ENCODE measurements at regions not wholly inside any gene's neighbourhood (a gene's known extent, or its start where the extent isn't known, plus 50 kb on each side); places are given as distances from the start of the nearest gene placed in this dataset.
"Not testable (repeated sequence)": the region's sequence is repeated elsewhere in the genome, so short reads cannot be mapped to it uniquely, and the experiment has no call there.

DNA sequence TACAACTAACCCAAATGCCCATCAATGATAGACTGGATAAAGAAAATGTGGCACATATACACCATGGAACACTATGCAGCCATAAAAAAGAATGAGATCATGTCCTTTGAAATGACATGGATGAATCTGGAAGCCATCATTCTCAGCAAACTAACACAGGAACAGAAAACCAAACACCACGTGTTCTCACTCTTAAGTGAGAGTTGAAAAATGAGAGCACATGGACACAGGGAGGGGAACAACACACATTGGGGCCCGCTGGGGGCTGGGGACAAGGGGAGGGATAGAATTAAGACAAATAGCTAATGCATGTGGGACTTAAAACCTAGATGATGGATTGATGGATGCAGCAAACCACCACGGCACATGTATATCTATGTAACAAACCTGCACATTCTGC, 764.7 kb upstream of the STXBP6 start:
- not testable (repeated sequence) for H3K27me3 ChIP-seq (ENCODE audit: control insufficient read depth, insufficient read depth, low read length); H3K27ac Mint-ChIP-seq; DNase-seq; H3K36me3 ChIP-seq (ENCODE audit: control insufficient read depth, insufficient read depth, low read length); ATAC-seq (ENCODE audit: low read depth in 2 of 2); H3K4me1 Mint-ChIP-seq; H3K9me3 ChIP-seq (ENCODE audit: control insufficient read depth in 2 of 2, low read length in 2 of 2); H3K27ac ChIP-seq (ENCODE audit: insufficient read depth, low read length, poor library complexity, severe bottlenecking); H3K36me3 Mint-ChIP-seq; H3K4me1 ChIP-seq (ENCODE audit: control insufficient read depth, insufficient read depth, low read length, poor library complexity, severe bottlenecking); H3K27me3 Mint-ChIP-seq; H3K4me3 ChIP-seq (ENCODE audit: low read depth, low read length); H3K4me3 Mint-ChIP-seq
- peaks cover 0 to 19% (median 10%) of the 10 kb centered on the region in 7 donors for H3K9me3 Mint-ChIP-seq

DNA sequence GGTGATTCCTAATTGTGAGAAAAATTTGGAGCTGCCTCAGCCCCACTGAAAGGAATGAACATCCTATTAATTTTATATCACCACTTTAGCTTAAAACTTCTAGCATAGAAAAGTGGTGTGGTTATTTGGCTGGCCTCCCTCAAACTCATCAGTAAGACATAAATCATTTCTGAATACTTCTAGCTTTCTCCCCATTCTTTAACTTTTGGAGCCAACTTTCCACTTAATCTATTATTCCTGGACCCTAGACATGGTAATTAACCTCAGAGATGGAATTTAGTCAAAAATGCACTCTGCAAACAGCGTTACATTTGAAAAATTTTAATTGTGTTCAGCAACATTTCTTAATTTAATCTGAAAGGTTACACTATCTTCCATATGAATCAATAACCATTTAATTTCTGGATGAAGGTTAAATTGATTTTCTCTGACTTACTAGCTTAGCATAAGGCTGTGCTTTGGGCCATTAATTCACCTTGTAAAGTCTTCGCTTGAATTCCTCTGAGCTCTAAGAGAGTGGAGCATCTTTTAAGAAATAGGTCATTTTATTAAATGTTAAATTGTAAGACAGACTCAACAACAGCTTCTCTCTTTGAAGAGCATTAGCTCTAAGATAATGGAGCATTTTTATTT, 753.6 kb upstream of the STXBP6 start:
- peaks cover 0 to 26% (median 7%) of the 10 kb centered on the region in 7 donors for H3K9me3 Mint-ChIP-seq
- ATAC-seq (ENCODE audit: low read depth in 2 of 2), result no peak
- peaks cover 0 to 2% (median 0%) of the 10 kb centered on the region in 4 donors for H3K4me1 Mint-ChIP-seq
- H3K4me1 ChIP-seq (ENCODE audit: control insufficient read depth, insufficient read depth, low read length, poor library complexity, severe bottlenecking), result no peaks in the 10 kb centered on the region
- no peaks in the 10 kb centered on the region for H3K27me3 ChIP-seq (ENCODE audit: control insufficient read depth, insufficient read depth, low read length)
- DNase-seq, result no peak
- H3K9me3 ChIP-seq (ENCODE audit: control insufficient read depth in 2 of 2, low read length in 2 of 2), result peaks cover 0 to 16% of the 10 kb centered on the region in 2 experiments
- H3K27me3 Mint-ChIP-seq, result no peaks in the 10 kb centered on the region
- no peak overlapping the region for H3K4me3 Mint-ChIP-seq
- no peak overlapping the region for H3K4me3 ChIP-seq (ENCODE audit: low read depth, low read length)
- H3K27ac ChIP-seq (ENCODE audit: insufficient read depth, low read length, poor library complexity, severe bottlenecking), result no peak overlapping the region
- no peaks in the 10 kb centered on the region for H3K36me3 Mint-ChIP-seq
- H3K27ac Mint-ChIP-seq, result no peak overlapping the region
- no peaks in the 10 kb centered on the region for H3K36me3 ChIP-seq (ENCODE audit: control insufficient read depth, insufficient read depth, low read length)

GRCh38 chr14:25800841-25801240, 750.9 kb upstream of the STXBP6 start:
- H3K27ac Mint-ChIP-seq, result no peak overlapping the region
- peaks cover 1 to 27% (median 4%) of the 10 kb centered on the region in 7 donors for H3K9me3 Mint-ChIP-seq
- Histone ChIP-seq H3K27ac (ENCODE audit: insufficient read depth, low read length, poor library complexity, severe bottlenecking) (no peak overlapping the region), H3K4me3 (ENCODE audit: low read depth, low read length) (no peak overlapping the region), H3K9me3 (ENCODE audit: control insufficient read depth in 2 of 2, low read length in 2 of 2) (peaks cover 5 to 13% of the 10 kb centered on the region in 2 experiments), H3K36me3 (ENCODE audit: control insufficient read depth, insufficient read depth, low read length) (no peaks in the 10 kb centered on the region), H3K27me3 (ENCODE audit: control insufficient read depth, insufficient read depth, low read length) (no peaks in the 10 kb centered on the region), H3K4me1 (ENCODE audit: control insufficient read depth, insufficient read depth, low read length, poor library complexity, severe bottlenecking) (no peaks in the 10 kb centered on the region)
- no peak overlapping the region for H3K4me3 Mint-ChIP-seq
- no peak for DNase-seq
- peaks cover 0 to 2% (median 0%) of the 10 kb centered on the region in 4 donors for H3K4me1 Mint-ChIP-seq
- H3K36me3 Mint-ChIP-seq, result no peaks in the 10 kb centered on the region
- H3K27me3 Mint-ChIP-seq, result no peaks in the 10 kb centered on the region
- no peak for ATAC-seq (ENCODE audit: low read depth in 2 of 2)

- Histone ChIP-seq H3K27me3 (ENCODE audit: control insufficient read depth, insufficient read depth, low read length) (no peaks in the 10 kb centered on the region), H3K27ac (ENCODE audit: insufficient read depth, low read length, poor library complexity, severe bottlenecking) (no peak overlapping the region), H3K36me3 (ENCODE audit: control insufficient read depth, insufficient read depth, low read length) (no peaks in the 10 kb centered on the region), H3K9me3 (ENCODE audit: control insufficient read depth in 2 of 2, low read length in 2 of 2) (no peaks in the 10 kb centered on the region), H3K4me3 (ENCODE audit: low read depth, low read length) (no peak overlapping the region), H3K4me1 (ENCODE audit: control insufficient read depth, insufficient read depth, low read length, poor library complexity, severe bottlenecking) (no peaks in the 10 kb centered on the region)
- Mint-ChIP-seq H3K4me1 (no peaks in the 10 kb centered on the region), H3K27ac (no peak overlapping the region), H3K4me3 (no peak overlapping the region), H3K36me3 (no peaks in the 10 kb centered on the region), H3K27me3 (no peaks in the 10 kb centered on the region), H3K9me3 (peaks cover 0 to 23% (median 6%) of the 10 kb centered on the region in 7 donors)
- ATAC-seq (ENCODE audit: low read depth in 2 of 2) (no peak), DNase-seq (no peak)
Observed at GRCh38 chr14:25788252-25788651, 738.3 kb upstream of the STXBP6 start.

DNA sequence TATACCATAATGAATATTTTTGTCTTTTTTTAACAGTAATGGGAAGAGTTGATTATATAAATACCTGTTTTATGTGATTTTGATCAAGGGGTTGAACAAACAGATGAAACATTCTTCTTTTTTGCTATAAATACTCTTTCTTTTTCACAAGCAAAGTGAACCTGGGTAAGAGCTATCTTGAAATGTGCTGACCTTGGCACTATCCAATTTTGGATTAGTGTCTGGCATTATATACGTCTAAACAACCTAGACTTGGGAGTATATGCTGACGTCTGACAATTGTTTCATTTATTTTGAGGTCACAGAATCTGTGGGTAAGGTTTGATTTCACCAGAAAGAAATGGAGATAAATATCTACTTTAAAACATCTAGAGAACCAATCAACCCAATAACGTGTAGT, 716.0 kb upstream of the STXBP6 start:
- no peak for DNase-seq
- H3K27ac Mint-ChIP-seq, result no peak overlapping the region

DNA sequence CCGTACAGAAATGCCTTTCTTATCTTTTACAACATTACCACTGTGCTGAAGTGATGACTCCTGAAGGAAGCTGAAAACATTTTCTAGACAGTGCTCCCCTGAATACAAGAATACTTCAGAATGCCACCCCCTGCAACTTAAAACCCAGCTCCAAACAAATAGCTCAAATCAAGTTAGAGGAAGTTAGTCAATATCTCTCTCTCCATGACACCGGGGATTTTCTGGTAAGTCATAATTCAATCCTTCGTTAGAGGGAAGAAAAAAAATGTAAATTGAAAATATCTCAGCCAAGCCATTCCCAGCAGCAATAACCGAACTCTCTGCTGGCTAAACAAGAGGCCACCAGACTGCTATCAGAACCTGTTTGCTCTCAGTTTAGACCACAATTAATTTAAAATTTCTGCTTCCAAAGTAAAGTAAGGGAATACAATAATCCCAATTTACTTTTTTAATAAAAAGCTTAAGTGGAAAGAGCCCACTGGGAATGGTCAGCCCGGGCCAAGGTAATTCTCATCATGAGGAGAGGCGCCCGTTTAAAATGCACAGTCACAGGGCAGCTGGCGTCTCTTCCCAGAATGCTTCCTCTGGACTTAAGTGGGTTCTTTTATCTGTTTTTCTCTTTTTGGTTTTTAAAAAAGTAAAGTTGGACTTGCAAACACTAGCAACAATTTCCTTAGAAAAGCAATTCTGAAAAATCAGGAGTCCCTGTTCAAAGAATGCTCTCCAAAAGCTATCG, 710.1 kb upstream of the STXBP6 start:
- DNase-seq (no peak), ATAC-seq (ENCODE audit: low read depth in 2 of 2) (no peak)
- Mint-ChIP-seq H3K4me3 (no peak overlapping the region), H3K9me3 (peaks cover 0 to 12% (median 8%) of the 10 kb centered on the region in 7 donors), H3K27ac (no peak overlapping the region), H3K27me3 (no peaks in the 10 kb centered on the region), H3K36me3 (no peaks in the 10 kb centered on the region), H3K4me1 (no peaks in the 10 kb centered on the region)
- H3K4me3 ChIP-seq (ENCODE audit: low read depth, low read length), result no peak overlapping the region
- H3K9me3 ChIP-seq (ENCODE audit: control insufficient read depth in 2 of 2, low read length in 2 of 2), result peaks cover 2 to 5% of the 10 kb centered on the region in 2 experiments
- H3K36me3 ChIP-seq (ENCODE audit: control insufficient read depth, insufficient read depth, low read length), result no peaks in the 10 kb centered on the region
- no peaks in the 10 kb centered on the region for H3K27me3 ChIP-seq (ENCODE audit: control insufficient read depth, insufficient read depth, low read length)
- H3K4me1 ChIP-seq (ENCODE audit: control insufficient read depth, insufficient read depth, low read length, poor library complexity, severe bottlenecking), result no peaks in the 10 kb centered on the region
- H3K27ac ChIP-seq (ENCODE audit: insufficient read depth, low read length, poor library complexity, severe bottlenecking), result no peak overlapping the region

More for the DNA sequence above, 716.0 kb upstream of the STXBP6 start:
- no peaks in the 10 kb centered on the region for H3K27me3 ChIP-seq (ENCODE audit: control insufficient read depth, insufficient read depth, low read length)
- no peaks in the 10 kb centered on the region for H3K36me3 ChIP-seq (ENCODE audit: control insufficient read depth, insufficient read depth, low read length)
- Mint-ChIP-seq H3K4me1 (no peaks in the 10 kb centered on the region), H3K4me3 (no peak overlapping the region), H3K36me3 (no peaks in the 10 kb centered on the region), H3K9me3 (peaks cover 1 to 18% (median 8%) of the 10 kb centered on the region in 7 donors), H3K27me3 (no peaks in the 10 kb centered on the region)
- peaks cover 0 to 5% of the 10 kb centered on the region in 2 experiments for H3K9me3 ChIP-seq (ENCODE audit: control insufficient read depth in 2 of 2, low read length in 2 of 2)
- H3K4me3 ChIP-seq (ENCODE audit: low read depth, low read length), result no peak overlapping the region
- no peak for ATAC-seq (ENCODE audit: low read depth in 2 of 2)
- H3K4me1 ChIP-seq (ENCODE audit: control insufficient read depth, insufficient read depth, low read length, poor library complexity, severe bottlenecking), result no peaks in the 10 kb centered on the region
- H3K27ac ChIP-seq (ENCODE audit: insufficient read depth, low read length, poor library complexity, severe bottlenecking), result no peak overlapping the region

GRCh38 chr14:25759256-25759655, 709.3 kb upstream of the STXBP6 start:
- no peaks in the 10 kb centered on the region for H3K27me3 Mint-ChIP-seq
- H3K9me3 Mint-ChIP-seq, result peaks cover 2 to 14% (median 8%) of the 10 kb centered on the region in 7 donors
- no peaks in the 10 kb centered on the region for H3K4me1 Mint-ChIP-seq
- no peak overlapping the region for H3K27ac Mint-ChIP-seq
- H3K36me3 Mint-ChIP-seq, result no peaks in the 10 kb centered on the region
- Histone ChIP-seq H3K9me3 (ENCODE audit: control insufficient read depth in 2 of 2, low read length in 2 of 2) (peaks cover 2 to 5% of the 10 kb centered on the region in 2 experiments), H3K27ac (ENCODE audit: insufficient read depth, low read length, poor library complexity, severe bottlenecking) (no peak overlapping the region), H3K27me3 (ENCODE audit: control insufficient read depth, insufficient read depth, low read length) (no peaks in the 10 kb centered on the region), H3K36me3 (ENCODE audit: control insufficient read depth, insufficient read depth, low read length) (no peaks in the 10 kb centered on the region), H3K4me3 (ENCODE audit: low read depth, low read length) (no peak overlapping the region), H3K4me1 (ENCODE audit: control insufficient read depth, insufficient read depth, low read length, poor library complexity, severe bottlenecking) (no peaks in the 10 kb centered on the region)
- no peak for ATAC-seq (ENCODE audit: low read depth in 2 of 2)
- H3K4me3 Mint-ChIP-seq, result no peak overlapping the region
- no peak for DNase-seq

DNA sequence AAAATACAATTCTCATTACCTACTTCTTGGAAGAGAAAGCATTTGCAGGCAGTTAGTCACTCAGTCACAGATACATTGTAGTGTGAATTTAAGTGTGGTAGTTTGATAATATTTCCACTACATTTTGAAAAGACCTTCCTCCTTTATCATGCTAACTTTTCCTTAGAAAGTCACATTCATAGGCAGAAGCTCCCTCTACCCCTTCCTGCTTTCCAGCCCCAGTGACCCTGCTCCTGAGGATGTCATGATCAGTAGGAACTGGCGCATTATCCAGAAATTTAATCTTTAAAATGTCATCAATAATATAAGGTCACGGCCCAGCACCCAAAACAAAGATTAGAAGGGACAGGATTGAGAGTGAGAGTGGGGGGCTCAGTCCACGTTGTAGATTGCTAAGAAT, 707.4 kb upstream of the STXBP6 start:
- no peak for DNase-seq
- ATAC-seq (ENCODE audit: low read depth in 2 of 2), result no peak
- Histone ChIP-seq H3K4me3 (ENCODE audit: low read depth, low read length) (no peak overlapping the region), H3K27ac (ENCODE audit: insufficient read depth, low read length, poor library complexity, severe bottlenecking) (no peak overlapping the region), H3K27me3 (ENCODE audit: control insufficient read depth, insufficient read depth, low read length) (no peaks in the 10 kb centered on the region), H3K9me3 (ENCODE audit: control insufficient read depth in 2 of 2, low read length in 2 of 2) (peaks cover 2 to 5% of the 10 kb centered on the region in 2 experiments), H3K4me1 (ENCODE audit: control insufficient read depth, insufficient read depth, low read length, poor library complexity, severe bottlenecking) (no peaks in the 10 kb centered on the region), H3K36me3 (ENCODE audit: control insufficient read depth, insufficient read depth, low read length) (no peaks in the 10 kb centered on the region)
- H3K36me3 Mint-ChIP-seq, result no peaks in the 10 kb centered on the region
- H3K9me3 Mint-ChIP-seq, result peaks cover 2 to 18% (median 8%) of the 10 kb centered on the region in 7 donors
- no peak overlapping the region for H3K27ac Mint-ChIP-seq
- no peaks in the 10 kb centered on the region for H3K27me3 Mint-ChIP-seq
- no peaks in the 10 kb centered on the region for H3K4me1 Mint-ChIP-seq
- H3K4me3 Mint-ChIP-seq, result no peak overlapping the region

Measured in CD4-positive, CD25-positive, alpha-beta regulatory T cell (primary cell).